Trophoblast cell (in vitro differentiated cells and primary cell): ENCODE measurements at regions not wholly inside any gene's neighbourhood (a gene's known extent, or its start where the extent isn't known, plus 50 kb on each side); places are given as distances from the start of the nearest gene placed in this dataset.

Source experiments
- DNase-seq, 2 donors: peaks; one replicate each; pipeline ENCODE4 v3.0.0-alpha.2; 2016
- H2AFZ ChIP-seq: 2 replicates; pipeline ENCODE4 v1.6.1; 2013; ENCODE audit warnings: low read length, moderate library complexity, mild to moderate bottlenecking; ENCODE audit not compliant: insufficient read depth, poor library complexity
- H2AK5ac ChIP-seq: 2 replicates; pipeline ENCODE4 v1.6.1; 2013; ENCODE audit warnings: mild to moderate bottlenecking, low read length
- H2BK120ac ChIP-seq: 2 replicates; pipeline ENCODE4 v1.6.1; 2013; ENCODE audit warnings: low read length, mild to moderate bottlenecking, moderate library complexity; ENCODE audit not compliant: insufficient read depth, poor library complexity
- H2BK12ac ChIP-seq: 2 replicates; pipeline ENCODE4 v1.6.1; 2013; ENCODE audit warnings: mild to moderate bottlenecking, low read length, moderate library complexity
- H2BK5ac ChIP-seq: 2 replicates; pipeline ENCODE4 v1.6.1; 2013; ENCODE audit warnings: low read length, low read depth, moderate library complexity, mild to moderate bottlenecking; ENCODE audit not compliant: poor library complexity
- H3K14ac ChIP-seq: 2 replicates; pipeline ENCODE4 v1.6.1; 2013; ENCODE audit warnings: mild to moderate bottlenecking, low read length
- H3K18ac ChIP-seq: 2 replicates; pipeline ENCODE4 v1.6.1; 2013; ENCODE audit warnings: mild to moderate bottlenecking, low read length
- H3K23ac ChIP-seq: 2 replicates; pipeline ENCODE4 v1.6.1; 2013; ENCODE audit warnings: low read length
- H3K27ac ChIP-seq: 2 replicates; pipeline ENCODE4 v1.5.1; 2013; ENCODE audit warnings: low read depth, mild to moderate bottlenecking, inconsistent platforms, low read length, moderate library complexity
- H3K27me3 ChIP-seq: 2 replicates; pipeline ENCODE4 v1.6.1; 2013; ENCODE audit warnings: inconsistent platforms, mild to moderate bottlenecking, low read length, moderate library complexity; ENCODE audit not compliant: insufficient read depth
- H3K36me3 ChIP-seq, 2 experiments: 1 replicate in 1 of 2; 2 replicates in 1 of 2; pipeline ENCODE4 v1.6.1; 2013; ENCODE audit warnings: low read length in 2 of 2, mild to moderate bottlenecking in 2 of 2, moderate library complexity in 1 of 2; ENCODE audit not compliant: insufficient read depth in 2 of 2, control insufficient read depth in 1 of 2
- H3K4ac ChIP-seq: 2 replicates; pipeline ENCODE4 v1.6.1; 2013; ENCODE audit warnings: low read depth, mild to moderate bottlenecking, low read length, moderate library complexity
- H3K4me1 ChIP-seq, 2 experiments: 1 replicate in 1 of 2; 2 replicates in 1 of 2; pipeline ENCODE4 v1.6.1; 2013; ENCODE audit warnings: low read length in 2 of 2, mild to moderate bottlenecking in 2 of 2, moderate library complexity in 1 of 2; ENCODE audit not compliant: insufficient read depth in 2 of 2, control insufficient read depth in 1 of 2
- H3K4me2 ChIP-seq: 2 replicates; pipeline ENCODE4 v1.6.1; 2013; ENCODE audit warnings: inconsistent platforms, mild to moderate bottlenecking, low read length, moderate library complexity
- H3K4me3 ChIP-seq: 2 replicates; pipeline ENCODE4 v1.5.1; 2013; ENCODE audit warnings: mild to moderate bottlenecking, low read depth, low read length, inconsistent platforms
- H3K79me1 ChIP-seq: one replicate; pipeline ENCODE4 v1.6.1; 2013; ENCODE audit warnings: low read length
- H3K79me2 ChIP-seq: 2 replicates; pipeline ENCODE4 v1.6.1; 2013; ENCODE audit warnings: low read length, mild to moderate bottlenecking; ENCODE audit not compliant: control insufficient read depth, insufficient read depth, poor library complexity
- H3K9ac ChIP-seq: 2 replicates; pipeline ENCODE4 v1.6.1; 2013; ENCODE audit warnings: mild to moderate bottlenecking, low read length
- H3K9me3 ChIP-seq: 2 replicates; pipeline ENCODE4 v1.6.1; 2013; ENCODE audit warnings: low read depth, mild to moderate bottlenecking, control low read depth, inconsistent platforms, low read length; ENCODE audit not compliant: insufficient read depth
- H4K12ac ChIP-seq: 2 replicates; pipeline ENCODE4 v1.6.1; 2013; ENCODE audit warnings: low read depth, mild to moderate bottlenecking, low read length, moderate library complexity
- H4K8ac ChIP-seq: 2 replicates; pipeline ENCODE4 v1.6.1; 2013; ENCODE audit warnings: low read depth, mild to moderate bottlenecking, low read length, moderate library complexity
- H4K91ac ChIP-seq: one replicate; pipeline ENCODE4 v1.6.1; 2013; ENCODE audit warnings: low read depth, mild to moderate bottlenecking, low read length, moderate library complexity
- WGBS: extraction: QIAGEN DNeasy Blood & Tissue Kit; methylation state at CpG from one replicate; pipeline ENCODE4 v1.1.7; 2013; ENCODE audit warnings: missing lambda C conversion rate; ENCODE audit not compliant: insufficient read length, insufficient coverage; ENCODE audit errors: extremely low coverage; 5-methylcytosine and 5-hydroxymethylcytosine counted together

DNA sequence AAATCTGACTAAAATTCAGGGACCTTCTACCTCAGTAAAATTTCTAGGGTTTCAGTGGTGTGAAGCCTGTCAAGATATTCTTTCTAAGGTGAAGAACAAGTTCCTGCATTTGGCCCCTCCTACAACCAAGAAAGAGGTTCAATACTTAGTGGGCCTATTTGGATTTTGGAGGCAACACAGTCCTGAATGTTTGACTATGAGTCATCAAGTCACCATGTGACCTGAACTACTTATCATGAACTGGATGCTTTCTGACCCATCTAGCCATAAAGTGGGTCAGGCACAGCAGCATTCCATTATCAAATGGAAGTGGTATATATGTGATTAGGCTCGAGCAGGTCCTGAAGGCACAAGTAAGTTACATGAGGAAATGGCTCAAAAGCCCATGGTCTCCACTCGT, 163.0 kb upstream of the IRS2 start:
- H3K4me1 ChIP-seq, result no peaks in the 10 kb centered on the region
- no peak overlapping the region for H3K4me2 ChIP-seq
- H3K23ac ChIP-seq, result no peak overlapping the region

DNA sequence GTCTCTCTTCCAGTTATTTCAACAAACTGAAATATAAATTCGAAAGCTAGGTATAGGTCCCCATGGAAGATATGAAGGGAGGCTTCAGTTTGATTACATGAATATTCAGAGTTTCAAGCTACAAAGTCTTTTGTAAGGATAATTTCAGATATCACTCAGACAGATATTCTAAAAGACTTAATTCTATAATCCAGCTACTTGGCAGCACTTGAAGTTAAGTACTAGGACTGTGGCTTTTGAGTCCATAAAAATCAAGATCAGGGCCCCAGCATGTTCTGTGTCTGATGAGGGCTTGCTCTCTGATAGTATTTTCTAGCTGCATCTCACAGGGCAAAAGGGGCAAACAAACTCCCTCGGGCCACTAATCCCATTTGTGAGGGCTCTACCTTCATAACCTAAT, 160.6 kb upstream of the IRS2 start:
- H3K4me2 ChIP-seq, result no peak overlapping the region
- H3K27me3 ChIP-seq, result no peaks in the 10 kb centered on the region
- H3K18ac ChIP-seq, result no peak overlapping the region
- H2BK5ac ChIP-seq, result no peak overlapping the region
- no peak overlapping the region for H3K14ac ChIP-seq
- WGBS, result no CpG with 5 or more reads among the region's 2 CpGs
- H2AK5ac ChIP-seq, result no peak overlapping the region
- H3K23ac ChIP-seq, result no peak overlapping the region
- no peaks in the 10 kb centered on the region for H3K4me1 ChIP-seq
- peaks cover under 1% of the 10 kb centered on the region for H3K9me3 ChIP-seq
- no peak overlapping the region for H2BK12ac ChIP-seq
- H3K4ac ChIP-seq, result no peak overlapping the region
- H3K27ac ChIP-seq, result no peak overlapping the region
- no peaks in the 10 kb centered on the region for H3K79me2 ChIP-seq
- no peak overlapping the region for H2AFZ ChIP-seq
- H4K8ac ChIP-seq, result no peak overlapping the region
- no peak overlapping the region for H2BK120ac ChIP-seq
- no peaks in the 10 kb centered on the region for H3K79me1 ChIP-seq
- no peak overlapping the region for H3K9ac ChIP-seq
- no peak overlapping the region for H4K12ac ChIP-seq
- no peak overlapping the region for H4K91ac ChIP-seq
- no peak overlapping the region for H3K4me3 ChIP-seq
- DNase-seq, result no peak
- H3K36me3 ChIP-seq, result no peaks in the 10 kb centered on the region

More for the DNA sequence above, 163.0 kb upstream of the IRS2 start:
- no peak overlapping the region for H3K4me3 ChIP-seq
- peak in 1 of 2 donors; percentile 15 for DNase-seq
- no peak overlapping the region for H4K8ac ChIP-seq
- H3K79me1 ChIP-seq, result no peaks in the 10 kb centered on the region
- H4K91ac ChIP-seq, result no peak overlapping the region
- WGBS, result no CpG with 5 or more reads among the region's 2 CpGs
- H3K9ac ChIP-seq, result no peak overlapping the region
- H2BK5ac ChIP-seq, result no peak overlapping the region
- H3K9me3 ChIP-seq, result peaks cover 1% of the 10 kb centered on the region
- H3K36me3 ChIP-seq, result no peaks in the 10 kb centered on the region
- H2BK120ac ChIP-seq, result no peak overlapping the region
- no peak overlapping the region for H3K4ac ChIP-seq
- H3K27me3 ChIP-seq, result no peaks in the 10 kb centered on the region
- H3K27ac ChIP-seq, result no peak overlapping the region
- no peak overlapping the region for H2AFZ ChIP-seq
- no peak overlapping the region for H2BK12ac ChIP-seq
- no peak overlapping the region for H3K14ac ChIP-seq
- H3K18ac ChIP-seq, result no peak overlapping the region
- no peaks in the 10 kb centered on the region for H3K79me2 ChIP-seq
- H4K12ac ChIP-seq, result no peak overlapping the region
- H2AK5ac ChIP-seq, result no peak overlapping the region

GRCh38 chr13:109945206-109945960, 159.0 kb upstream of the IRS2 start:
- no peaks in the 10 kb centered on the region for H3K27me3 ChIP-seq
- H2AFZ ChIP-seq, result no peak overlapping the region
- no CpG with 5 or more reads among the region's 4 CpGs for WGBS

DNA sequence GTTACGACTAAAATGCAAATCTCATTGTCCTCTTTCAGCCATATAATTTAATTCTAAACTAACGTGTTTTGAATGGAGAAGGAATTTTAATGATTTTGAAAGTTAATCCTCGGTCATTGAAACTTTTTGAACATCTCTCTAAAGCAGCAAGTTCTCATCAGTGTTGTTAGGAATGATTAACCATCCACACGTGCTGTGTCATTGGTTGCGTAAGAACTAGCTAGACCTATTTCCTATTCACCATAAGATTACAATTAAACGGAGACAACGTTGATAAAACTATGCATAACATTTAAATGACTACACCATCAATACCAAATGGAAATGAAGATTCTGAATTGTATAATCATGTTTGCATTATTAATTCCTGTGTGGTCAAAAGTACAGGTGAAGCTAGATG, 155.6 kb upstream of the IRS2 start:
- no peak overlapping the region for H3K14ac ChIP-seq
- H2BK120ac ChIP-seq, result no peak overlapping the region
- no CpG with 5 or more reads among the region's 7 CpGs for WGBS
- no peak overlapping the region for H4K8ac ChIP-seq
- DNase-seq, result peak in 1 of 2 donors; percentile 10
- H3K36me3 ChIP-seq, result no peaks in the 10 kb centered on the region
- peaks cover 1% of the 10 kb centered on the region for H3K79me1 ChIP-seq
- no peak overlapping the region for H3K23ac ChIP-seq
- no peak overlapping the region for H3K18ac ChIP-seq
- no peak overlapping the region for H3K9ac ChIP-seq
- H3K27me3 ChIP-seq, result no peaks in the 10 kb centered on the region
- H2BK5ac ChIP-seq, result no peak overlapping the region
- no peaks in the 10 kb centered on the region for H3K9me3 ChIP-seq
- no peak overlapping the region for H3K4me2 ChIP-seq
- peak overlapping the region; percentile 15 for H4K91ac ChIP-seq
- peaks cover 2 to 3% of the 10 kb centered on the region in 2 experiments for H3K4me1 ChIP-seq
- no peaks in the 10 kb centered on the region for H3K79me2 ChIP-seq
- no peak overlapping the region for H2AFZ ChIP-seq
- H3K4ac ChIP-seq, result no peak overlapping the region
- no peak overlapping the region for H3K27ac ChIP-seq
- H4K12ac ChIP-seq, result no peak overlapping the region
- no peak overlapping the region for H2BK12ac ChIP-seq
- no peak overlapping the region for H3K4me3 ChIP-seq
- no peak overlapping the region for H2AK5ac ChIP-seq

More at GRCh38 chr13:109945206-109945960, 159.0 kb upstream of the IRS2 start:
- Histone ChIP-seq H2BK5ac (no peak overlapping the region), H3K4me1 (peaks cover 2 to 3% of the 10 kb centered on the region in 2 experiments), H4K8ac (no peak overlapping the region), H3K27ac (no peak overlapping the region), H3K79me2 (no peaks in the 10 kb centered on the region), H4K12ac (no peak overlapping the region), H2AK5ac (no peak overlapping the region), H3K4me2 (no peak overlapping the region), H4K91ac (no peak overlapping the region), H3K9me3 (no peaks in the 10 kb centered on the region), H3K4me3 (no peak overlapping the region), H3K14ac (no peak overlapping the region), H3K36me3 (no peaks in the 10 kb centered on the region), H2BK12ac (no peak overlapping the region), H3K4ac (no peak overlapping the region), H3K79me1 (no peaks in the 10 kb centered on the region), H3K23ac (no peak overlapping the region), H3K18ac (no peak overlapping the region), H3K9ac (no peak overlapping the region), H2BK120ac (no peak overlapping the region)
- DNase-seq, result peak; percentile 57
